Heart left ventricle (tissue), 16 donors: ENCODE measurements at regions not wholly inside any gene's neighbourhood (a gene's known extent, or its start where the extent isn't known, plus 50 kb on each side); places are given as distances from the start of the nearest gene placed in this dataset.

Source experiments
- ATAC-seq, 4 donors: fragments of 200-7000 bp; cut with Tn5 transposase; one replicate each; pipeline ENCODE4 v1.9.1; 2020 to 2022; ENCODE audit warnings: moderate library complexity in 4 of 4, mild to moderate bottlenecking in 3 of 4, moderate number of reproducible peaks in 1 of 4
- DNase-seq, 5 donors: peaks; one replicate each; pipeline ENCODE4 v3.0.0-alpha.2; 2020
- H3K27ac ChIP-seq, 12 donors: fragments of 200-600 bp; sonication (generic) in 4 of 12; one replicate each; pipeline versions ENCODE4 v1.5.0 to v1.8.0; 2016 to 2022; ENCODE audit warnings: mild to moderate bottlenecking in 2 of 12
- H3K27me3 ChIP-seq, 9 donors: fragments of 200-600 bp; sonication (generic) in 2 of 9; one replicate each; pipeline versions ENCODE4 v1.5.1 to v1.8.0; 2016 to 2022; ENCODE audit warnings: mild to moderate bottlenecking in 3 of 9
- H3K36me3 ChIP-seq, 9 donors: fragments of 200-600 bp; sonication (generic) in 2 of 9; one replicate each; pipeline versions ENCODE4 v1.5.0 to v1.8.0; 2018 to 2022; ENCODE audit warnings: mild to moderate bottlenecking in 2 of 9
- H3K4me1 ChIP-seq, 12 donors: fragments of 200-600 bp; sonication (generic) in 4 of 12; one replicate each; pipeline versions ENCODE4 v1.5.0 to v1.8.0; 2016 to 2022; ENCODE audit warnings: mild to moderate bottlenecking in 3 of 12
- H3K4me3 ChIP-seq, 12 donors: fragments of 200-600 bp; sonication (generic) in 4 of 12; one replicate each; pipeline versions ENCODE4 v1.5.0 to v1.8.0; 2017 to 2022; ENCODE audit warnings: mild to moderate bottlenecking in 9 of 12, moderate library complexity in 4 of 12
- H3K9me3 ChIP-seq, 12 donors: fragments of 200-600 bp; sonication (generic) in 4 of 12; one replicate each; pipeline versions ENCODE4 v1.5.0 to v1.8.0; 2016 to 2022; ENCODE audit warnings: mild to moderate bottlenecking in 1 of 12
- CTCF ChIP-seq, 12 donors: fragments of 200-600 bp; sonication (generic) in 4 of 12; IDR thresholded peaks; one replicate each; pipeline versions ENCODE4 v1.5.0 to v1.8.0; 2018 to 2022; ENCODE audit warnings: antibody characterized with exemption in 12 of 12, mild to moderate bottlenecking in 5 of 12
- POLR2A ChIP-seq, 2 donors: fragments of 450-650 bp; IDR thresholded peaks; one replicate each; pipeline ENCODE4 v1.6.1; 2017; ENCODE audit warnings: antibody characterized with exemption in 2 of 2, mild to moderate bottlenecking in 2 of 2, moderate library complexity in 2 of 2
- WGBS, 4 donors: extraction: QIAGEN DNeasy Blood & Tissue Kit in 2 of 4; methylation state at CpG; one replicate each; pipeline versions ENCODE4 v1.1.5 to v1.1.7; 2013 to 2018; 5-methylcytosine and 5-hydroxymethylcytosine counted together
- intact Hi-C, 10 donors: fragments of 100-400 bp; cut with DNase I; formaldehyde crosslinking; loops; one replicate each; pipeline versions ENCODE4 v1.11.1 to v1.14.2; 2022
- donor health status: ischemic (EF 13 %, LVEDD 7.1; RV severe dilation, severe dysfunction).
- donor health status: healthy with polysubstance abuse.
- donor health status: DM: no; HTN: yes; CAD: no.
- donor health status: DM: no; HTN: no; CAD: no.
- donor health status: ischemic (EF 25% LVEDD 6.9; RV normal size, moderate dysfunction).
- donor health status: ischemic (EF 25% LVEDD 5.7; RV mildly dilated, moderate dysfunction).
- donor health status: healthy.
- donor health status: DM: yes; HTN: yes; CAD: no.
- donor health status: ischemic (EF 35%, LVEDD 5.7; RV mildly dilated, moderate dysfunction).
- donor health status: nonischemic (EF 11% LVEDD 7.7; RV severe dilation, severe dysfunction).
- donor health status: DM: yes; HTN: yes; CAD: no.
- donor health status: PGD.
- donor health status: ischemic (EF 29% LVEDD 5.4; RV normal size, mild dysfunction).
- donor health status: nonischemic (EF 23%, LVEDD 6.1; RV moderate dilation, normal function).

GRCh38 chr2:126835261-126835660 lies 63.4 kb upstream of the TEX51 start:
- DNase-seq, result no peak
- intact Hi-C loops, result no loop called here
- 82 to 89% (median 85%) methylated on average over 8 of the region's 8 CpGs for WGBS, 4 donors
- Histone ChIP-seq H3K36me3 (no peaks in the 10 kb centered on the region), H3K9me3 (no peaks in the 10 kb centered on the region), H3K27ac (no peak overlapping the region), H3K4me3 (no peak overlapping the region), H3K27me3 (peaks cover 0 to 7% (median 0%) of the 10 kb centered on the region in 9 donors), H3K4me1 (peaks cover 0 to 4% (median 0%) of the 10 kb centered on the region in 12 donors)
- no peak for TF ChIP-seq POLR2A (IDR thresholded peaks at IDR 0.05)
- no peak for TF ChIP-seq CTCF (IDR thresholded peaks at IDR 0.05)
- ATAC-seq, result no peak

DNA sequence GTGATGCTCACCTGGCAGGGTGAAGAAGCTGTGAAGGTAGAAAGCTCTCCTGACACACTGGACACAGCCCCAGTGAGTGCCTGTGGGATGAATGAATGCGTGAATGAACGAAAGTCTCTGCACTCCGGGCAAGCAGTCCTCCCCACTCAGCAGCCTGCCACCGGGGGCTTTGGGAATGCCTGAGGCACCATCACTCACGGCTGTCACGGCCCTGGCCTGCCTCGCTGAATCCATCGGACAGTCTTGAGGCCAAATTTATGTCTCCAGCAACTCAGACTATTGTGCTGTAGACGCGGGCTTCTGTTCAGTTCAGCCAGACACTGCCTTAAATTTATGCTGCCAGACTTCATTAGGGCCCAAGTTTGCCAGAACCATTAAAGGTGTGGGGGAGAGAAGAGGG lies 62.9 kb upstream of the TEX51 start:
- no peaks in the 10 kb centered on the region for H3K9me3 ChIP-seq
- peaks cover 0 to 4% (median 0%) of the 10 kb centered on the region in 12 donors for H3K4me1 ChIP-seq
- H3K27me3 ChIP-seq, result peaks cover 0 to 7% (median 0%) of the 10 kb centered on the region in 9 donors
- WGBS, 4 donors, result 72 to 87% (median 84%) methylated on average over 10 of the region's 10 CpGs
- intact Hi-C loops, result no loop called here
- no peak for TF ChIP-seq POLR2A (IDR thresholded peaks at IDR 0.05)
- no peak for TF ChIP-seq CTCF (IDR thresholded peaks at IDR 0.05)
- H3K36me3 ChIP-seq, result no peaks in the 10 kb centered on the region
- H3K4me3 ChIP-seq, result no peak overlapping the region
- no peak for DNase-seq
- no peak overlapping the region for H3K27ac ChIP-seq
- ATAC-seq, result no peak

GRCh38 chr2:126836761-126837679 lies 61.7 kb upstream of the TEX51 start:
- 89 to 90% (median 89%) methylated on average over 15 to 20 of the region's 20 CpGs for WGBS, 4 donors
- peaks cover 0 to under 1% (median 0%) of the 10 kb centered on the region in 12 donors for H3K4me1 ChIP-seq
- no peaks in the 10 kb centered on the region for H3K36me3 ChIP-seq
- ATAC-seq (peak in 1 of 4 donors; percentile 33), DNase-seq (no peak)
- intact Hi-C loops, result no loop called here
- no peak for TF ChIP-seq POLR2A (IDR thresholded peaks at IDR 0.05)
- TF ChIP-seq CTCF (IDR thresholded peaks at IDR 0.05), result no peak
- no peak overlapping the region for H3K4me3 ChIP-seq
- no peak overlapping the region for H3K27ac ChIP-seq
- H3K27me3 ChIP-seq, result peaks cover 0 to 7% (median 0%) of the 10 kb centered on the region in 9 donors
- no peaks in the 10 kb centered on the region for H3K9me3 ChIP-seq

GRCh38 chr2:126837966-126838715 lies 60.5 kb upstream of the TEX51 start:
- no peaks in the 10 kb centered on the region for H3K9me3 ChIP-seq
- intact Hi-C loops, result no loop called here
- no peaks in the 10 kb centered on the region for H3K4me1 ChIP-seq
- no peak for TF ChIP-seq CTCF (IDR thresholded peaks at IDR 0.05)
- no peak for TF ChIP-seq POLR2A (IDR thresholded peaks at IDR 0.05)
- H3K4me3 ChIP-seq, result no peak overlapping the region
- DNase-seq (no peak), ATAC-seq (no peak)
- 47 to 69% (median 54%) methylated on average over 11 of the region's 11 CpGs for WGBS, 4 donors
- H3K27ac ChIP-seq, result no peak overlapping the region
- peaks cover 0 to 7% (median 0%) of the 10 kb centered on the region in 9 donors for H3K27me3 ChIP-seq
- no peaks in the 10 kb centered on the region for H3K36me3 ChIP-seq
